Anterior cingulate cortex (tissue), 58 donors: ENCODE measurements at regions not wholly inside any gene's neighbourhood (a gene's known extent, or its start where the extent isn't known, plus 50 kb on each side); places are given as distances from the start of the nearest gene placed in this dataset.
"Not testable (repeated sequence)": the region's sequence is repeated elsewhere in the genome, so short reads cannot be mapped to it uniquely, and the experiment has no call there.

Experiments
- DNase-seq, 58 donors: peaks; one replicate each; lab custom pipeline; 2025; lab: John Stamatoyannopoulos, UW

GRCh38 chr1:5769146-5769545 is 223.1 kb downstream of the NPHP4 start:
- DNase-seq: peak in 7 of 58 donors; percentile 4 to 50 (median 19)

DNA sequence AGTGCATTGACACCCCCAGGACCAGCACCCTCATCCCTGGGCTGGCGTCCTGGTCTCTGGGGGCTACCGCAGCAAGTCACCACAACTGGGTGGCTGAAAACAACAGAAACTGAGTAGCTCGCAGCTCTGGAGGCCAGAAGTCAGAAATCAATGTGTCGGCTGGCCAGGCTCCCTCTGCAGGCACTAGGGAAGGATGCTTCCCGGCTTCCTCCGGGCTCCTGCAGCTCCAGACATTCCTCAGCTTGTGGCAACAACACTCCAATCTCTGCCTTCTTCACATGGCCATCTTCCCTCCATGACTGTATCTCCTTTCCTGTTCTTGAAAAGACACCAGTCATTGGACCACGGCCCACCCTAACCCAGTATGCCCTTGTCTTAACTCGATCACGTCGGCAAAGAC is 224.2 kb downstream of the NPHP4 start:
- DNase-seq: no peak

DNA sequence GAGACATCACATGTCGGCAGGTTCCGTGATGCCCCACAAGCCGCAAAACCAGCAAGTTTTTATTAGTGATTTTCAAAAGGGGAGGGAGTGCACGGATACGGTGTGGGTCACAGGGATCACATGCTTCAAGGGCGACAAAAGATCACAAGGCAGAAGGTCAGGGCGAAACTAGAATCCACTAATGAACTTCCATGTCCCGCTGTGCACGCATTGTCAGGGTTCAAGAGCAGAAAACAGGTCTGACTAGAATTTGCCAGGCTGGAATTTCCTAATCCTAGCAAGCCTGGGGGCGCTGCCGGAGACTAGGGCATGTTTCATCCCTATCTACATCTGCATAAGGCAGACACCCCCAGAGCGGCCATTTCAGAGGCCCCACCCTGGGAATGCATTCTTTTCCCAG is 225.2 kb downstream of the NPHP4 start:
- not testable (repeated sequence) for DNase-seq

- no peak for DNase-seq
These were observed 226.0 kb downstream of the NPHP4 start for GRCh38 chr1:5765997-5766913.

GRCh38 chr1:5765483-5765882 is 226.7 kb downstream of the NPHP4 start:
- no peak for DNase-seq

- no peak for DNase-seq
These were observed 227.3 kb downstream of the NPHP4 start for GRCh38 chr1:5764959-5765358.

GRCh38 chr1:5764464-5764863 is 227.8 kb downstream of the NPHP4 start:
- no peak for DNase-seq

GRCh38 chr1:5763696-5764370 is 228.4 kb downstream of the NPHP4 start:
- DNase-seq: no peak

GRCh38 chr1:5758859-5759578 is 233.2 kb downstream of the NPHP4 start:
- no peak for DNase-seq

- DNase-seq: no peak
These were observed 234.0 kb downstream of the NPHP4 start for GRCh38 chr1:5758000-5758858.

- peak in 26 of 58 donors; percentile 6 to 59 (median 30) for DNase-seq
These were observed 234.9 kb downstream of the NPHP4 start for GRCh38 chr1:5757187-5757805.

GRCh38 chr1:5756434-5757186 is 235.6 kb downstream of the NPHP4 start:
- no peak for DNase-seq

- no peak for DNase-seq
These were observed 236.6 kb downstream of the NPHP4 start for GRCh38 chr1:5755552-5756125.

GRCh38 chr1:5754817-5755551 is 237.2 kb downstream of the NPHP4 start:
- no peak for DNase-seq

- no peak for DNase-seq
These were observed 238.4 kb downstream of the NPHP4 start for GRCh38 chr1:5753549-5754421.

DNA sequence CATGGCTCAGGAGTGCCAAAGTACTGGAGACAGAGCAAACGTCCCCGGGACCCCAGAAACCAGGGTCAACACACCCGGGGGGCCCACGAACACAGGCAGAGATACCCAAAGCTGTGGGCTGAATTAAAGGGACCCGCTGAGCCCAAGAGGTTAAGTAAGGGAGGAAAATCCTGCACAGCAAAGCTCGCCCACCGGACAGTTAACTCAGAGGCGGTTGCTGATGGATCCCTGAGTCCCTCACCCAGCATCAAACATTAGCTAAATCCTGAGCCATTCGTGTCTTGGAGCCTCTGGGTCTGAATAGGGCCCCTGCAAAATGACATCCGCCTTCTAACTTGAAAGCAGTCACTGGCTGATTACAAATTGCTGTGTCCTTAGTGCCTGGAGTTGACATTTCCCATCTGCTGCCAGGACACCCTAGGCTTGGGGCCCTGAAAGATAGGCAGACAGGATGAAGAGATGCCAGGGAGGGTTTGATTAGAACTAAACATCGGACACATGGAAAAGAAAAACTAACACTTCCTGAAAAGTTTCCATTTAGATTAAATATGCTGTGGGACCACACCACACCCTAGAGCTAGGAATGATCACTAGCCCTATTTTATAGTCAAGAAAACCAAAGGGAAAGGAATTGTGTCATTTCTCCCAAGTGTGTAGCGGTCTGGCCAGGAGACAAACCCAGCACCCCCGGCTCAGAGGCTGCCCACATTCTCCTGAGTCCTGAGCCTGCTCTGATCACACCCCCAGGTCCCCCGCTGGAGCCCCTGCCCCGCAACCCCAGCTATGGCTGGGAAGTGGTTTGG is 239.3 kb downstream of the NPHP4 start:
- no peak for DNase-seq
